Mesenchymal stem cell (in vitro differentiated cells and primary cell): ENCODE measurements at regions not wholly inside any gene's neighbourhood (a gene's known extent, or its start where the extent isn't known, plus 50 kb on each side); places are given as distances from the start of the nearest gene placed in this dataset.
"Not testable (repeated sequence)": the region's sequence is repeated elsewhere in the genome, so short reads cannot be mapped to it uniquely, and the experiment has no call there.

Source experiments
- DNase-seq: peaks from one replicate; pipeline ENCODE4 v3.0.0-alpha.2; 2013
- H2AFZ ChIP-seq: one replicate; pipeline ENCODE4 v1.6.1; 2013; ENCODE audit warnings: low read depth, mild to moderate bottlenecking, control low read depth, inconsistent platforms, low read length, moderate library complexity
- H2AK5ac ChIP-seq: 2 replicates; pipeline ENCODE4 v1.6.1; 2013; ENCODE audit warnings: low read length, moderate library complexity, mild to moderate bottlenecking, inconsistent platforms; ENCODE audit not compliant: severe bottlenecking
- H2BK120ac ChIP-seq: one replicate; pipeline ENCODE4 v1.6.1; 2013; ENCODE audit warnings: low read depth, mild to moderate bottlenecking, inconsistent platforms, low read length, moderate library complexity
- H2BK12ac ChIP-seq, 2 experiments: one replicate each; pipeline ENCODE4 v1.6.1; 2013; ENCODE audit warnings: inconsistent platforms in 2 of 2, low read length in 2 of 2, mild to moderate bottlenecking in 2 of 2, moderate library complexity in 2 of 2, control low read depth in 1 of 2
- H2BK15ac ChIP-seq: one replicate; pipeline ENCODE4 v1.6.1; 2013; ENCODE audit warnings: mild to moderate bottlenecking, low read depth, inconsistent platforms; ENCODE audit not compliant: poor library complexity, severe bottlenecking
- H2BK5ac ChIP-seq: 2 replicates; pipeline ENCODE4 v1.6.1; 2013; ENCODE audit warnings: low read depth, mild to moderate bottlenecking, low read length, control low read depth, inconsistent platforms; ENCODE audit not compliant: poor library complexity, severe bottlenecking
- H3K14ac ChIP-seq, 2 experiments: one replicate each; pipeline ENCODE4 v1.6.1; 2013; ENCODE audit warnings: inconsistent platforms in 2 of 2, low read length in 2 of 2, control low read depth in 1 of 2, mild to moderate bottlenecking in 1 of 2, moderate library complexity in 1 of 2
- H3K18ac ChIP-seq, 2 experiments: one replicate each; pipeline ENCODE4 v1.6.1; 2013; ENCODE audit warnings: inconsistent platforms in 2 of 2, low read length in 2 of 2, control low read depth in 1 of 2, low read depth in 1 of 2, mild to moderate bottlenecking in 1 of 2
- H3K23ac ChIP-seq, 2 experiments: one replicate each; pipeline ENCODE4 v1.6.1; 2013; ENCODE audit warnings: inconsistent platforms in 2 of 2, low read length in 2 of 2, mild to moderate bottlenecking in 2 of 2, moderate library complexity in 2 of 2, control low read depth in 1 of 2
- H3K27ac ChIP-seq: 2 replicates; pipeline ENCODE4 v1.5.1; 2013; ENCODE audit warnings: mild to moderate bottlenecking, moderate library complexity, low read length, control low read depth, inconsistent platforms; ENCODE audit not compliant: poor library complexity, severe bottlenecking
- H3K27me3 ChIP-seq, 2 experiments: 2 replicates each; pipeline versions ENCODE4 v1.6.1 to v1.7.0; 2013; ENCODE audit warnings: low read length in 2 of 2, mild to moderate bottlenecking in 2 of 2, moderate library complexity in 2 of 2, control low read depth in 1 of 2, inconsistent platforms in 1 of 2; ENCODE audit not compliant: control insufficient read depth in 1 of 2, insufficient read depth in 1 of 2
- H3K36me3 ChIP-seq, 2 experiments: 2 replicates each; pipeline versions ENCODE4 v1.6.1 to v1.7.0; 2013; ENCODE audit warnings: low read length in 2 of 2, control low read depth in 1 of 2, inconsistent platforms in 1 of 2, low read depth in 1 of 2, mild to moderate bottlenecking in 1 of 2; ENCODE audit not compliant: insufficient read depth in 2 of 2, control insufficient read depth in 1 of 2
- H3K4ac ChIP-seq, 2 experiments: one replicate each; pipeline ENCODE4 v1.6.1; 2013; ENCODE audit warnings: inconsistent platforms in 2 of 2, low read length in 2 of 2, mild to moderate bottlenecking in 2 of 2, moderate library complexity in 2 of 2, control low read depth in 1 of 2, low read depth in 1 of 2
- H3K4me1 ChIP-seq: 2 replicates; pipeline ENCODE4 v1.6.1; 2013; ENCODE audit warnings: low read depth, low read length, control low read depth; ENCODE audit not compliant: control insufficient read depth, insufficient read depth
- H3K4me2 ChIP-seq: 2 replicates; pipeline ENCODE4 v1.6.1; 2013; ENCODE audit warnings: low read length, mild to moderate bottlenecking, inconsistent platforms; ENCODE audit not compliant: poor library complexity, severe bottlenecking
- H3K4me3 ChIP-seq, 2 experiments: 2 replicates each; pipeline versions ENCODE4 v1.5.1 to v1.7.0; 2013; ENCODE audit warnings: low read length in 2 of 2, mild to moderate bottlenecking in 2 of 2, control low read depth in 1 of 2, low read depth in 1 of 2; ENCODE audit not compliant: insufficient read depth in 1 of 2
- H3K79me1 ChIP-seq: replicated peaks from 2 replicates; pipeline ENCODE4 v1.6.1; 2013; ENCODE audit warnings: mild to moderate bottlenecking, control low read depth, low read length, inconsistent platforms; ENCODE audit not compliant: poor library complexity, severe bottlenecking
- H3K9ac ChIP-seq: 2 replicates; pipeline ENCODE4 v1.7.0; 2013; ENCODE audit warnings: mild to moderate bottlenecking, low read length, moderate library complexity
- H3K9me3 ChIP-seq: 2 replicates; pipeline ENCODE4 v1.7.0; 2013; ENCODE audit warnings: mild to moderate bottlenecking, low read length; ENCODE audit not compliant: control insufficient read depth
- H4K8ac ChIP-seq: one replicate; pipeline ENCODE4 v1.6.1; 2013; ENCODE audit warnings: inconsistent platforms, mild to moderate bottlenecking, low read length, moderate library complexity
- H4K91ac ChIP-seq: one replicate; pipeline ENCODE4 v1.6.1; 2013; ENCODE audit warnings: mild to moderate bottlenecking, low read length, inconsistent platforms
- WGBS: methylation state at CpG from one replicate; pipeline ENCODE4 v1.1.7; 2013; ENCODE audit warnings: mixed read lengths; 5-methylcytosine and 5-hydroxymethylcytosine counted together

- Histone ChIP-seq H2BK120ac (no peak overlapping the region), H3K14ac (no peak overlapping the region), H3K27ac (no peak overlapping the region), H3K4me3 (no peak overlapping the region), H4K91ac (no peak overlapping the region), H2AFZ (no peak overlapping the region), H4K8ac (no peak overlapping the region), H2AK5ac (no peak overlapping the region), H3K4ac (no peak overlapping the region), H3K4me2 (no peak overlapping the region), H3K9ac (no peak overlapping the region), H3K9me3 (no peaks in the 10 kb centered on the region), H2BK5ac (no peak overlapping the region), H3K23ac (no peak overlapping the region), H2BK12ac (no peak overlapping the region), H3K18ac (no peak overlapping the region), H2BK15ac (no peak overlapping the region), H3K4me1 (no peaks in the 10 kb centered on the region), H3K36me3 (no peaks in the 10 kb centered on the region), H3K27me3 (no peaks in the 10 kb centered on the region), H3K79me1 (no peaks in the 10 kb centered on the region)
- 0% methylated on average over 2 of the region's 2 CpGs for WGBS
- DNase-seq, result peak; percentile 81
These were observed 272.1 kb upstream of the EYS start for GRCh38 chr6:65979120-65979519.

- H3K4me2 ChIP-seq, H2AK5ac ChIP-seq, H3K18ac ChIP-seq, H2BK120ac ChIP-seq, H3K4me1 ChIP-seq, H2BK5ac ChIP-seq, H3K9me3 ChIP-seq, H3K4ac ChIP-seq, H3K79me1 ChIP-seq, DNase-seq, H2BK12ac ChIP-seq, H3K9ac ChIP-seq, H3K4me3 ChIP-seq, H4K91ac ChIP-seq, H3K14ac ChIP-seq, H2BK15ac ChIP-seq, H3K23ac ChIP-seq, H3K27me3 ChIP-seq, H3K27ac ChIP-seq, H3K36me3 ChIP-seq, H2AFZ ChIP-seq, H4K8ac ChIP-seq: not testable (repeated sequence)
- 81% methylated on average over 7 of the region's 9 CpGs for WGBS
These were observed 264.2 kb upstream of the EYS start for GRCh38 chr6:65971252-65971651.

GRCh38 chr6:65964261-65964660 lies 257.2 kb upstream of the EYS start:
- H3K4me1 ChIP-seq, result no peaks in the 10 kb centered on the region
- no peaks in the 10 kb centered on the region for H3K9me3 ChIP-seq
- H3K14ac ChIP-seq, result no peak overlapping the region
- H2AFZ ChIP-seq, result no peak overlapping the region
- no peak overlapping the region for H2BK5ac ChIP-seq
- H4K91ac ChIP-seq, result no peak overlapping the region
- no peak overlapping the region for H3K9ac ChIP-seq
- H3K4me3 ChIP-seq, result no peak overlapping the region
- no peak overlapping the region for H2BK15ac ChIP-seq
- H3K36me3 ChIP-seq, result no peaks in the 10 kb centered on the region
- H3K4me2 ChIP-seq, result no peak overlapping the region
- H3K79me1 ChIP-seq, result no peaks in the 10 kb centered on the region
- DNase-seq, result no peak
- no peak overlapping the region for H2BK12ac ChIP-seq
- no peak overlapping the region for H3K4ac ChIP-seq
- no peak overlapping the region for H2BK120ac ChIP-seq
- no peak overlapping the region for H3K18ac ChIP-seq
- H2AK5ac ChIP-seq, result no peak overlapping the region
- H4K8ac ChIP-seq, result no peak overlapping the region
- H3K23ac ChIP-seq, result no peak overlapping the region
- no peaks in the 10 kb centered on the region for H3K27me3 ChIP-seq
- H3K27ac ChIP-seq, result no peak overlapping the region

DNA sequence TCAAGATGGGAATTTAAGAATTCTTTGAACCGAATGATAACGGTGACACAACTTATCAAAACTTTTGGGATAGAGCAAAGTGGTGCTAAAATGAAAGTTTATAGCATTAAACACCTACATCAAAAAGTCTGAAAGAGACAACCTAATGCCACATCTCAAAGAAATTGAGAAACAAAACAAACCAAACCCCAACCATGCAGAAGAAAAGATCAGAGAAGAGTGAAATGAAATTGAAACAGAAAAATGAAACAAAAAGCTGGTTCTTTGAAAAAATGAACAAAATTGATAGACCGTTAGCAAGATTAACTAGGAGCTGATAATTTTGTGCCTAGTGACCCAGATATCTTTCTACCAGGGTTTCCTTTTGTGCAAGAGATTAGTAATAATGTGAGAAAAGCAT lies 248.0 kb upstream of the EYS start:
- Histone ChIP-seq H4K8ac (no peak overlapping the region), H3K27me3 (no peaks in the 10 kb centered on the region), H2BK120ac (no peak overlapping the region), H2BK12ac (no peak overlapping the region), H3K4me1 (no peaks in the 10 kb centered on the region), H4K91ac (no peak overlapping the region), H3K4ac (no peak overlapping the region), H3K79me1 (no peaks in the 10 kb centered on the region), H3K36me3 (no peaks in the 10 kb centered on the region), H3K27ac (no peak overlapping the region), H3K9ac (no peak overlapping the region), H3K14ac (no peak overlapping the region), H3K9me3 (no peaks in the 10 kb centered on the region), H2BK15ac (no peak overlapping the region), H2AFZ (no peak overlapping the region), H2BK5ac (no peak overlapping the region), H3K4me2 (no peak overlapping the region), H3K23ac (no peak overlapping the region), H2AK5ac (no peak overlapping the region), H3K4me3 (no peak overlapping the region), H3K18ac (no peak overlapping the region)
- DNase-seq, result no peak
- 93% methylated on average over 1 of the region's 3 CpGs for WGBS
